OCI-M1 (cell line): ENCODE measurements at regions not wholly inside any gene's neighbourhood (a gene's known extent, or its start where the extent isn't known, plus 50 kb on each side); places are given as distances from the start of the nearest gene placed in this dataset.

Source experiments
- DNase-seq: peaks from one replicate; lab custom pipeline; 2025; lab: John Stamatoyannopoulos, UW

DNA sequence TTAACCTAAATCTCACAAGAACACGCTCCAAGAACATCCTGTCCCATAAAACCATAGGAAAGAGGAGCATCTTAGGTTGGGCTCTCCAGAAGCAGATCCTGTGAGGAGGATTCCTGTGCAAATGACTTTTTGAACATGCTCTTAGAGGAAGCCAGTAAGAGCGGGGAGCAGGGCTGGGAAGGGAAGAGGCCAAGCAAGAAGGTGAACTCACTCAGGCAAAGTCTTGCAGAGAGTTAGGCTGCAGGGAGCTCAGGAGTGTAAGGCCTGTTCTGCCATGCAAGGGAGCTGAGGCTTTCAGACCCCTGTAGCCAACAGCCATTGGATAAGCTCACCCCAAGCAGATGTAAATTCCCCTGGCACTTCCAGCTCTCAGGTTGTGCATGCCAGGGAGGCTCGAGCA is 63.6 kb upstream of the LY86 start:
- no peak for DNase-seq

DNA sequence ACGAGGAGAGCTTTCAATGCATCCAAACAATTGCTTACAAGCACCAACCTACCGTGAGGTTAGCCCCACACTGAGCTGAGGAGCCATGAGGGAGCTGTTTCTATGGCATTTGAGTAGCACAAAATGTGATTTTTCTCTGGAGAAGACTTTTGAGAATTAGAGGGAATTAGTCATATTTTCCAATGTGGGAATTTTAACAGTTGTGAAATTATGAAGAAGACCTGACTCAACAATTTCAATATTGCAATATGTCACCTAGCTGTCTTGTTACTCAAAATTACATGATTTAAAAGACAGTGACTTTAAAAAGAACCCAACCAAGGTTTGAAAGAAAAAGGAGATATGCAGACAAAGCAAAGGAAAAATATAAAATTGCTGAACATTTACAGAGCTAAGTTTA is 62.6 kb upstream of the LY86 start:
- DNase-seq = no peak

DNA sequence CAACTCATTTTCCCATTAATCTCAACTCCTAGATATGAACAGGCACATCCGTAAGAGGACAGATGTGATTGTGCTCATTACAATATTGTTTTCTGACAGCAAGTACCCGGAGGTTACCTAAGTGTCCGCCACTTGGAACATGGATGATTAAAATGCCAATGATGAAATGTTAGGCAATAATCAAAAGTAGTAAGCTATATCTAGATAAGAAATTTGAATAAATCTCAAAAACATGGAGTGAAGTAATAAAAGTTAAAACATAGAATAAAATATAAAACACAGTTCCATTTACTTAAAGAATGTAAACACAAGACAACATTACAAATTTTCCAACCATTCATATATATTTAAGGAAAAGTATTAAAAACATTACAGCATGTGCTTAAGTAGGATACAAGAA is 59.2 kb upstream of the LY86 start:
- DNase-seq = no peak

DNA sequence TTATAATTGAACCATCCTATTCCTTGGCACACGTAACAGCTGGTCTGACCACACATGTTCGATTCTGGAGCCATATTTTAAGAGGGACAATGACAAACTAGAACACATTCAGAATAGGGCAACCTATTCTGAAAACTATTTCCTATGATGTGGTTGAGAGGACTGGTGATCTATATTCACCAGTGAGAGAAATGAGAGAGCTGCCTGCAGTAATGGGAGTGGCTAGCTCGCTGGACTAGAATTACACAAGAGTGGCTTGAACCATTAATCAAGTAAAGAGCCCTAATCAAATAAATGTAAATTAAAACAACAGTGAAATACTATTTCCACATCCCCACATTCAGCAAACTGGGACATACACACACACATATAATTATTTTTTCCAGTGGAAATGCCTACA is 55.3 kb upstream of the LY86 start:
- no peak for DNase-seq

DNA sequence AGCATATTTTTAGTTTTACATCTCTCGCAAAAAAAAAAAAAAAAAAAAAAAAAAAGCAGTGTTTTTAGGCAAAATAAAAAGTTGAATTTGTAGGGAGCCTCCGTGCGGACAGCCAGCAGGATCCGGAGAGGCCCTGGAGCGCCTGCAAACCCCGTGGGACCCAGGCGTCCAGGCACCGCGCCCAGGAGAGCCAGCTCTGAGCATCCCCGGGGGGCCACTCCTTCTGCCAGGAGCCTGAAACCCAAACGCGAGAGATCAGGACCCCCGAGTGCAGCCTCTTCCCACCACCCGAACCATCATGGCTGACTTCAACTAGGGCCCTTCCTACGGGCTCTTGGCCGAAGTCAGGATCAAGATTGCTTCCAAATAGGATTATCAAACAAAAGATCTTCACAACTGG is 54.1 kb upstream of the LY86 start:
- DNase-seq = no peak

DNA sequence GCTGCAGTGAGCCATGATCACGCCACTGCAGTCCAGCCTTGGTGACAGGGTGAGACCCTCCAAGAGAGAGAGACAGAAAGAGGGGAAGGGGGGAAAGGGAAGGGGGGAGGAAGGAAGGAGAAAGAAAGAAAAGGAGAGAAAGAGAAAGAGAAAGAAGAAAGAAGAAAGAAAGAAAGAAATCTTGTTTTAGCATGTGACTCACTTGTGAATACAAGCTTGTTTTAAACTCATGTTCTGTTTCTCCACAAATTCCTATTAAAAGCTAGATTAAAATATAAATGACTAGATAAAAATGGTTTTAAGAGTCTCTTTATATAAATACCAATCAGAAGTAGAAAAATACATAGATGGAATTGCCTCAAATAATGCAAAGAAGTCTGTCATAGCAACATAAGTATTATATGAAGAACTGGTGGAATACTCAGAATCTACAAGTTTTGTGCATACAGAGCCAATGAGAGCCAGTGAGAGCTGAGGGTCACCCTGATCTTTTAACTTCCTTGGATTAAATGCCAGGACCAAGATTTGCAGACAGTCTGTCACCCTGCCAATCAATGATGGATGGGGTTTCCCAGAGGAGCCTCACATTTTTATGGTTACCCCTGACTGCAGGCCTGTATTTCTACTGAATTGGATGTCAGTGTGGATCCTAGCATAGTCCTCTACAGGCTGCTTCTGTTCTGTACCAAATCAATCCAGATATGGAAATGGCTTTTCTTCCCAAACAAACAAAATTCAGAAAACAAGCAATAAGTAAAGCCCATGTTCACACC is 50.8 kb upstream of the LY86 start:
- DNase-seq = no peak

DNA sequence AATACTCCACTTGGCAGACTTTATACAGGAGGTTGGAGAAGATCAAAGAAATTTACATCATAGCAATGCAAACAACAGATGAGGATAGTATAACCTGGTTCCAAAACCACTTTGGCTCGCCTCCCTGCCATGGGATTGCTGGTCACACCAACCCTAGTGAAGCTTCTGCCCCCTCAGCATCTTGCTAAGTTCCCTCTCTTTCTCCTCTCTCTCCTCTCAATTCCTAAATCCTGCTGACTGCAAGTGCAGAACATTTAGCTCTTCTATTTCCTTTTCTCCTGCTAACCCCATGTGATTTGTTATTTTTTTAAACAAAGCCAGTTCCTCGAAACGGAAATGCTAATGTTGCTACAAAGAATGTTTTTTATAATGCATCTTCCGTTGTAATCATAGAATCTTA is 50.3 kb upstream of the LY86 start:
- no peak for DNase-seq
